Gastroesophageal sphincter (tissue), 3 donors: ENCODE measurements at regions not wholly inside any gene's neighbourhood (a gene's known extent, or its start where the extent isn't known, plus 50 kb on each side); places are given as distances from the start of the nearest gene placed in this dataset.

Source experiments
- CTCF ChIP-seq, 4 experiments: fragments of 200-600 bp in 2 of 4; fragments of 450-650 bp in 2 of 4; sonication (generic) in 1 of 4; IDR thresholded peaks; one replicate each; pipeline ENCODE4 v1.5.1; 2017 to 2019; ENCODE audit warnings: antibody characterized with exemption in 4 of 4, mild to moderate bottlenecking in 2 of 4, moderate library complexity in 2 of 4
- POLR2A ChIP-seq, 2 donors: fragments of 450-650 bp; IDR thresholded peaks; one replicate each; pipeline ENCODE4 v1.6.1; 2017; ENCODE audit warnings: antibody characterized with exemption in 2 of 2, mild to moderate bottlenecking in 2 of 2, moderate library complexity in 1 of 2

- no peak for TF ChIP-seq CTCF (IDR thresholded peaks at IDR 0.05)
- TF ChIP-seq POLR2A (IDR thresholded peaks at IDR 0.05) = no peak
Observed at GRCh38 chr5:155929112-155929511, 397.9 kb upstream of the SGCD start.
